ENCODE measurements at regions not wholly inside any gene's neighbourhood (a gene's known extent, or its start where the extent isn't known, plus 50 kb on each side); places are given as distances from the start of the nearest gene placed in this dataset.

DNA sequence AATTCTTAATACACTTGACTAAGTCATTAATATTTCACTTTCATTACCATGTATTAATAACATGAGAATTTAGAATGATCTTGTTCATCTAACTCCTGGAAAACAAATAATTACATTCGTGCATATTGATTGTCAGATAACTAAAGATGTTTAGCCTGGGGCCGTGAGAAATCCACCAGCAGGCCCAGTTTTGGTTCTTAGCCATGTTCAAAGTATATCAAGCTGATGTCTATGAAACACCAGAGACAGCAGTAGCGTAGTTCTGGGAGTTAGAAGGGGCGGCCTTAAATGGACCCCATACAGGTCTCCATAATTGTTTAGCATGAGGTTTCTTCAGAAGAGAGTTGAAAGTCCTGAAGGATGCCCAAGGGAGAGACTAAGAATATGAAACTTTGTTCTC is 103.6 kb upstream of the DPH6 start:
- Histone ChIP-seq H4K8ac (replicated peaks; ENCODE audit: insufficient read length, low read depth, low read length) (no peak overlapping the region), H3K9me3 (ENCODE audit: control insufficient read depth, low read depth, low read length) (no peaks in the 10 kb centered on the region), H3K14ac (ENCODE audit: insufficient read depth, low read length) (no peak overlapping the region), H2AK5ac (ENCODE audit: insufficient read length, low read length) (no peak overlapping the region), H4K20me1 (ENCODE audit: control insufficient read depth, insufficient read depth, insufficient read length) (no peaks in the 10 kb centered on the region), H2AFZ (ENCODE audit: low read length) (no peak overlapping the region), H2BK5ac (ENCODE audit: insufficient read length, low read length) (no peak overlapping the region), H3K27me3 (ENCODE audit: insufficient read depth, low read length) (no peaks in the 10 kb centered on the region), H4K91ac (ENCODE audit: insufficient read length, low read depth, low read length) (no peak overlapping the region), H3K4ac (ENCODE audit: low read depth, low read length) (no peak overlapping the region), H3K23ac (ENCODE audit: insufficient read length, low read depth, low read length) (no peak overlapping the region), H2BK12ac (ENCODE audit: insufficient read length, low read depth, low read length) (no peak overlapping the region), H3K79me1 (ENCODE audit: insufficient read depth, low read depth, low read length, poor library complexity, severe bottlenecking) (no peaks in the 10 kb centered on the region), H2BK15ac (ENCODE audit: low read depth, low read length) (no peak overlapping the region), H2BK120ac (ENCODE audit: low read depth, low read length, poor library complexity, severe bottlenecking) (no peak overlapping the region), H3K4me1 (ENCODE audit: insufficient read depth, low read length) (peaks cover 2% of the 10 kb centered on the region; the same call in 1 of the 2 replicates), H3T11ph (ENCODE audit: low read length) (no peak overlapping the region), H3K27ac (ENCODE audit: insufficient read length, low read depth, low read length) (no peak overlapping the region), H3K79me2 (ENCODE audit: insufficient read depth, low read length) (no peaks in the 10 kb centered on the region), H3K56ac (ENCODE audit: insufficient read length, low read depth, low read length) (no peak overlapping the region), H2BK20ac (ENCODE audit: low read depth, low read length, poor library complexity, severe bottlenecking) (no peak overlapping the region), H3K4me2 (ENCODE audit: insufficient read depth, insufficient read length, low read length) (no peak overlapping the region), H3K23me2 (ENCODE audit: insufficient read length, low read depth, low read length, poor library complexity, severe bottlenecking) (no peaks in the 10 kb centered on the region), H4K5ac (ENCODE audit: insufficient read length, low read depth, low read length) (no peak overlapping the region), H3K9ac (ENCODE audit: extremely low read depth, insufficient read length, low read length) (no peak overlapping the region), H3K18ac (ENCODE audit: insufficient read length, low read depth, low read length) (no peak overlapping the region)
- no peak overlapping the region for H3K27ac Mint-ChIP-seq
- H3K27me3 Mint-ChIP-seq (ENCODE audit: low read depth), result no peaks in the 10 kb centered on the region
- TF ChIP-seq, protein P1, sequence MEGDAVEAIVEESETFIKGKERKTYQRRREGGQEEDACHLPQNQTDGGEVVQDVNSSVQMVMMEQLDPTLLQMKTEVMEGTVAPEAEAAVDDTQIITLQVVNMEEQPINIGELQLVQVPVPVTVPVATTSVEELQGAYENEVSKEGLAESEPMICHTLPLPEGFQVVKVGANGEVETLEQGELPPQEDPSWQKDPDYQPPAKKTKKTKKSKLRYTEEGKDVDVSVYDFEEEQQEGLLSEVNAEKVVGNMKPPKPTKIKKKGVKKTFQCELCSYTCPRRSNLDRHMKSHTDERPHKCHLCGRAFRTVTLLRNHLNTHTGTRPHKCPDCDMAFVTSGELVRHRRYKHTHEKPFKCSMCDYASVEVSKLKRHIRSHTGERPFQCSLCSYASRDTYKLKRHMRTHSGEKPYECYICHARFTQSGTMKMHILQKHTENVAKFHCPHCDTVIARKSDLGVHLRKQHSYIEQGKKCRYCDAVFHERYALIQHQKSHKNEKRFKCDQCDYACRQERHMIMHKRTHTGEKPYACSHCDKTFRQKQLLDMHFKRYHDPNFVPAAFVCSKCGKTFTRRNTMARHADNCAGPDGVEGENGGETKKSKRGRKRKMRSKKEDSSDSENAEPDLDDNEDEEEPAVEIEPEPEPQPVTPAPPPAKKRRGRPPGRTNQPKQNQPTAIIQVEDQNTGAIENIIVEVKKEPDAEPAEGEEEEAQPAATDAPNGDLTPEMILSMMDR (conservative IDR thresholded peaks at IDR 0.05), result no peak
- H3K4me1 Mint-ChIP-seq, result peaks cover 0 to 3% of the 10 kb centered on the region in 2 experiments; a peak in 1 of 4 replicates
- no peak overlapping the region for H3K4me3 Mint-ChIP-seq
- H3K9me3 Mint-ChIP-seq, result no peaks in the 10 kb centered on the region
- DNase-seq, result no peak
- WGBS (ENCODE audit: extremely low coverage, insufficient read length, low lambda C conversion rate), result no CpG with 5 or more reads among the region's 4 CpGs
- H3K36me3 Mint-ChIP-seq (ENCODE audit: insufficient read depth in 1 of 3, low read depth in 3 of 3), result no peaks in the 10 kb centered on the region

Data from H9 (cell line).